NCI-H748 (cell line): ENCODE measurements at regions not wholly inside any gene's neighbourhood (a gene's known extent, or its start where the extent isn't known, plus 50 kb on each side); places are given as distances from the start of the nearest gene placed in this dataset.

Experiments
- DNase-seq: peaks from one replicate; lab custom pipeline; 2025; ENCODE audit not compliant: unreplicated experiment; lab: John Stamatoyannopoulos, UW

GRCh38 chr1:79694241-79694640, 687.7 kb upstream of the ADGRL4 start:
- DNase-seq: no peak

DNA sequence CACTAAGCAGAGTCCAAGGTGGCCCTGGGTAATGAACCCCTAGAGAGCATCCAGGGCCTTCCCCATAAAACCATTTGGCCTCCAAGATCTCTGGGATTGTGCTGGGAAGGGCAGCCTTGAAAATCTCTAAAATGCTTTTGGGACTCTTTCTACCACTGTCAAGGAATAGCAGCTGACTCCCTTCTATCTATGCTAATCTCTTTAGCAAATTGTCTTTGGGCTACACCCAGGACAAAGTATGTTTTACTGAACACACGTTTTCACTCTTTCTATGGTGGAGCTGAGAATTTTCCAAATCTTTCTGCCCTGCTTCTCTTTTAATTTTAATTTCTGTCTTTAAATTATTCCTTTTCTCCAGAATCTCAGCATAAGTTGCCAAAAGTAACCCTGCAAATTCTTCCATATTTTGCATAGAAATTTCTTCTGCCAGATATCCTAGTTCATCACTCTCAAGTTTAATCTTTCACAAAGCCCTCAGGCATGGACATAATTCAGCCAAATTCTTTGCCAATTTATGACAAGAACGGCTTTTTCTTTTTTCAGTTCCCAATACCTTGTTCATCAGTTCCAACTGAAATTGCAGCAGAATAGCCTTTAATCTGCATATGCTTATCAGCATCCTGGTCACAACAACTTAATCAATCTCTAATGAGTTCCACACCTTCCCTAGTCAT, 687.0 kb upstream of the ADGRL4 start:
- DNase-seq: no peak

GRCh38 chr1:79692519-79692918, 686.0 kb upstream of the ADGRL4 start:
- no peak for DNase-seq

GRCh38 chr1:79688932-79689331, 682.4 kb upstream of the ADGRL4 start:
- DNase-seq: no peak

GRCh38 chr1:79683420-79683819, 676.9 kb upstream of the ADGRL4 start:
- no peak for DNase-seq

- DNase-seq: no peak
Measured at GRCh38 chr1:79682478-79682877, 675.9 kb upstream of the ADGRL4 start.

DNA sequence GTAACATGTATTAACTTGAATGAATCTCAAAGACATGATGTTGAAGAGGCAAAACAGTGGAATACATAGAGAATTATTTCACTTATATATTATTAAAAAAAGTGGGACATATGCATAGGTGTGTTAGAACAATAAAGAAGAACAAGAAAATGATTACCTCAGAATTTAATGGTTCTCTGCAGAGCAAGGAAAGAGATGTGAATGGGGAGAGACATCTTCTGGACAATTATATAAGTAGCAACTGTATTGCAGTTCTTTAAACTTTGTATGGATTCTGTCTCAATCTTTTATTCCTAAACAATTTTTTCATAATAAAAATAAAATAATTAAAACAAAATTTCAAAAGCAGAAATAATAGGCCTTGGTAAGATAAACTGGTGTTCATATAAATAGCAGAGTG, 674.9 kb upstream of the ADGRL4 start:
- no peak for DNase-seq

- DNase-seq: peak; percentile 61
Measured at GRCh38 chr1:79679916-79680315, 673.4 kb upstream of the ADGRL4 start.

GRCh38 chr1:79667848-79668696, 661.5 kb upstream of the ADGRL4 start:
- DNase-seq: no peak

DNA sequence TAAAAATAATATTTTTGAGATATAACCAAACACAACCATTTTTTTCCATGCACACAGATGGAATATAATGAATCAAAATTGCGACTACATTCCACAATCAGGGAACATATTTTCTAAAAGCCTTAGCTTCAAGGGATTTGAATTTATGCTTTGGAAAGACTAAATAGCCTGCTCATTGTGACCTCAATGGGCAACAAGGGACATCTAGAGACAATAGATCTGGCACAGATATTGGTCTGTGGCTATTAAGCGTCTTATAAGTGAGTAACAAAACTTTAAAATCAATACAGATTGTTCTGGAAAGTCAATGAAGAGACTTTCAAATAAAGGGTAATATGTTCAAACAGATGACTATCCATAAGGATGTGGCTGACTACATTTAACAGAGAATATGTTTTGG, 660.6 kb upstream of the ADGRL4 start:
- no peak for DNase-seq

- no peak for DNase-seq
Measured at GRCh38 chr1:79663916-79664315, 657.4 kb upstream of the ADGRL4 start.

DNA sequence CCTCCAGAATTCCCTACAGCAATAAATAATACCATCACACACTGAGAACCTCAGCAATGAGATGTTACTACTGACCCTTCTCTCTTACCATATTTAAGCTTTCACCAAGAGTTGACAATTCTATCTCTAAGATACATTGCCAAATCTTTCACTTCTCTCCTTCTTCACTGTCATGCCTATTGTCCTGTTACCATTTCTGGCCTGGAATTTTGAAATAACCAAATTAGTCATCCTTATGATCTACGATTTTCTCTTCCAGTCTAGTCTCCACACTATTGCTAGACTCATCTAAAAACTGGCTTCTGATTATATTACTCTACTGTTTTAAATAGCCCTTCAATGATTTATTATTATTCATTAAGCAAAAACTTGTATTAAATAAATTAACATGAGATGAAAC, 656.1 kb upstream of the ADGRL4 start:
- no peak for DNase-seq

DNA sequence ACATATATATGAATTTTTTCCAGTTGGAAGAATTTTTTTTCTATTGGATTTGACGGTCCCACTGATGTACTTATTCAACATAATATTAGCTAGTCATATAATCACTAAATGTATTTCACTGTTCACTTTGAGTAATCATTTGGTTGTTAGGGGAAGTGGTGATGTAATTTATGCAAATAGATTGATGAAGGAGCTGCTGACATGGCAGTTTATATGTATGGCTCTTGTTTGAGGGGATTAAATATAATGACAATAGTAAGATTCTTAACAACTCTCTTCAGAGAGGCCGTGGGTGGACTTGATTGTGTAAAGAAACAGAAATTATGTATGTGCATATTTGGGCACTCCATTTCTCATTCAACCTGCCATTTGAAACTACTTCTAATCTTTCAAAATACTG, 653.6 kb upstream of the ADGRL4 start:
- DNase-seq: no peak

- peak; percentile 24 for DNase-seq
Measured at GRCh38 chr1:79657951-79658658, 651.6 kb upstream of the ADGRL4 start.

DNA sequence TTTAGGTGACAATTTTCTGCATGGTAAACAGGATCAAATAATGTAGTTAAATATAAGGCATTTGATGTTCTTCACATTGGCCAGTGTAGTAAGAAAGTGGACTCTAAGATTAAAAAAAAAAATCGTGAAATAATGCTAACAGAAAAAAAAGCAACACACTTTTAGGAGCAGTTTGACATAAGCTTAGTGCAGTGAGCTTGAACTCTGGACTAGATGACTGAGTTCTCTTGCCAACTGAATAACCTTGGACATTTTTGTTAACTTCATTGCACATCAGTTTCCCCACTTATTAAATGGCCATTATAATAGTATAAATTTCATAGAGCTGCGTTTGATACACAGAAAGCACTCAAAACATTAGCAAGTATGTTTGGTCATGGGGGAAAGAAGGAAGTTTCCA, 649.3 kb upstream of the ADGRL4 start:
- no peak for DNase-seq

DNA sequence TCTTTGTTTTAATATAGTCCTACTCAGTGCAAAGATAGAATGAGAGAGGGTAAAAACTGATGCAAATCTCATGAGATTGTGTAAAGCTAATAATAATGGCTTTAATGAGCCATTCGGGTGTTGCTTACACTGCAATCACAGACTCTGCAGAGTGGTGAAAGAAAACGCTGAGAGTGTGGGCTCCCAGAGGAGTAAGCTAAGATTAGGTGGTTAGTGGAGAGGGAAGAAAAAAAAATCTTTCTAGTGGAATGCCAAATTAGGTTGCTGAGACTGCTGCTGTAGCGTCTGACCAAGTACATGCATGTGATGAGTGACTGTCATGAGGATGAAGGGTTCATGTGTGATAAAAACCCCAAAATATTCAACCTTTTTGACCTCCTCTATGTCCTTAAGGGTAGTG, 645.9 kb upstream of the ADGRL4 start:
- no peak for DNase-seq

DNA sequence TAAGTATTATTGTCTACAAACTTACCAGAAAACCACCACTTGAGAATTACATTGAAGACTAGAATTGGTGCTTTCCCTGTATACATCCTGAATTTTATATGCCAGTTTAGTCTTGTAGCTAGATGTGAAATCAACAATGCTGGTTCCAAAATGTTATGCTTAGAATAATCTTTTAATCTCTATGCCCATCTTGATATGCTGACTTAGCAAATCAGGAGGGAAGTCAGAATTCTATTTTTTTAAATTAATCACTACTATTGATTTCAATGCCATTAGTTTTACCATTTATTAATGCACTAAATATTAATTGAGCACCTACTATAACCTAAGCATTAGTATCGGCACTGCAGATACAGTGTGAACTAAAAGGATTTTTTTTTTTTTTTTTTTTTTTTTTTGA, 641.6 kb upstream of the ADGRL4 start:
- no peak for DNase-seq

DNA sequence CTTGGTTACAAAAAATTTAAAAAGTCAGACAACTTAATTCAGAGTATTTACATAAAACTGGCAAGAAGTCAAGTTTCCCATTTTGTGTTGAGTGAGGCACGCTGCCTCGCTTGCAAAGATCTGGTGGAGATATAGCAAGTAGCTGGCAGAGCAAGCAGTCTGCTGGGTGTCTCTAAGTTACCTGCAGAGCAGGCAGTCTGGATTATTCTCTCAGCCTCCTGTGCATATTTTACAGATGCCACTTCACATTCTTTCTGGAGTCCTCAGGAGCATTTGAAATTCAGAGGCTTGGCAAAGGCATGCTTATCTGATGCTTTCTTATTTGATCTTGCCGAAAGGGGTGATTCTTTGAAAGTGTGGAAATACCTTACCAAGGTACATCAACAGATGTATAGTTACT, 640.4 kb upstream of the ADGRL4 start:
- no peak for DNase-seq

GRCh38 chr1:79638382-79638781, 631.9 kb upstream of the ADGRL4 start:
- DNase-seq: no peak

DNA sequence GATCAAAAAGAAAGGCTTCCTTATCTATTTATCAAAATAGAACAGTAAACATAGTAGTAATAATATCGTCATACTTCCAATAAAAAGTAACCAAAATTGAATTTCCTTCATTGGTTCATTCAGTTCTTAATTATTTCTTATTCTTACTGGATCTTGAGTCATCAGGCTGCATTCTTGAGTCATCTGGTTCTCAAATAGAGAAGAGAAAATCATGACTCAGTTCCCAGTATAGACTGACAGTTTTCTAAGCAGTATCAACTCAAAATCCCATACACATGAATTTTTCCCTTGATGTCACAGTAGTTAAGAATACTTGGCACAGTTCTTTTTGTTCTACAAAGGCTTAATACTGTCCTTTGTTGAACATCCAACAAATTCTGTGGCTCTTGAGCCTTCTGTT, 626.9 kb upstream of the ADGRL4 start:
- DNase-seq: no peak

DNA sequence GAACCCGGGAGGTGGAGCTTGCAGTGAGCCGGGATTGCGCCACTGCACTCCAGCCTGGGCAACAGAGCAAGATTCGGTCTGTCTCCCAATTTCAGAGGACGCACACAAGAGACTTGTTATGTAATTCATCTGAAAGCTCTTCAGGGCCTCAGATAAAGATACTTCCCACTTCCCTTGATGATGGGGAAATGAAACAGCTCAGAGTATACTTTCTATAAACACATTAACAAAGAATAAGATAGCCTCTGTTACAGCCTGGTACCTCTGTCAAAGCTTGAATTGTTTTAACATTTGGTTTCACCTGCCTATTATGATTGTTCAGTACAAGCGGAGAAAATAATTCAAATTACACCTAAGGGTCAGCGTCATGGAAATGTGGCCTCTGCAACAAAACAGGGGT, 622.9 kb upstream of the ADGRL4 start:
- no peak for DNase-seq

GRCh38 chr1:79617777-79618176, 611.2 kb upstream of the ADGRL4 start:
- no peak for DNase-seq
